HCT116 (cell line): ENCODE measurements at regions not wholly inside any gene's neighbourhood (a gene's known extent, or its start where the extent isn't known, plus 50 kb on each side); places are given as distances from the start of the nearest gene placed in this dataset.

ENCODE experiments used
- ATAC-seq: fragments of 200-7000 bp; cut with Tn5 transposase; 2 replicates; pipeline ENCODE4 v1.9.1; 2020; ENCODE audit warnings: mild to moderate bottlenecking, moderate library complexity
- BruUV-seq: library from RNA; stranded (reverse); fragments of 400-500 nt; replicated peaks from 2 replicates; lab custom pipeline; 2021; lab: Mats Ljungman, UMichigan
- CTCF ChIA-PET: fragments of 300-600 bp; sonication (Branson Sonifier 250); formaldehyde crosslinking; loops from one replicate; lab custom pipeline; 2021; ENCODE audit warnings: antibody characterized with exemption; lab: Charles Lee
- POLR2A ChIA-PET: fragments of 300-600, 350-600 bp; sonication (Branson Sonifier 250); formaldehyde crosslinking; loops from one replicate; lab custom pipeline; 2021; ENCODE audit warnings: antibody characterized with exemption; lab: Charles Lee
- RAD21 ChIA-PET, 2 experiments: fragments of 300-600 bp; sonication (Branson Sonifier 250); formaldehyde crosslinking; loops; one replicate each; lab custom pipeline; 2023; ENCODE audit warnings: low total read pairs in 2 of 2; ENCODE audit not compliant: uncharacterized antibody in 2 of 2, unreplicated experiment in 2 of 2, low non-redundant PET in 1 of 2; lab: Charles Lee
- DNase-seq: peaks from one replicate; pipeline ENCODE4 v3.0.0-alpha.2; 2010; ENCODE audit warnings: low read depth, low spot score
- H2AFZ ChIP-seq: fragments of 200-600 bp; shearing (Covaris generic), sonication (generic); 2 replicates; pipeline ENCODE4 v1.6.1; 2017; ENCODE audit warnings: low read depth, mixed run types, mixed read lengths, antibody characterized with exemption, low read length; ENCODE audit not compliant: poor library complexity, severe bottlenecking
- H3K27ac ChIP-seq: 2 replicates; pipeline ENCODE4 v1.5.1; 2012; ENCODE audit warnings: low read depth, low read length
- H3K27me3 ChIP-seq: fragments of 200-600 bp; sonication (generic); 2 replicates; pipeline ENCODE4 v1.6.1; 2016; ENCODE audit warnings: mixed run types, low read length, mixed read lengths; ENCODE audit not compliant: insufficient read depth
- H3K36me3 ChIP-seq, 2 experiments: fragments of 200-500 bp in 1 of 2; fragments of 200-600 bp in 1 of 2; sonication (Bioruptor generic) in 1 of 2; sonication (generic) in 1 of 2; 2 replicates each; pipeline versions ENCODE4 v1.5.1 to v1.6.1; 2014 to 2016; ENCODE audit warnings: low read length in 2 of 2, inconsistent platforms in 1 of 2, mixed read lengths in 1 of 2, mixed run types in 1 of 2; ENCODE audit not compliant: insufficient read depth in 2 of 2, control insufficient read depth in 1 of 2
- H3K4me1 ChIP-seq, 2 experiments: fragments of 200-600 bp in 1 of 2; sonication (generic) in 1 of 2; 2 replicates each; pipeline versions ENCODE4 v1.5.1 to v1.6.1; 2012 to 2017; ENCODE audit warnings: low read length in 2 of 2, inconsistent platforms in 1 of 2, mild to moderate bottlenecking in 1 of 2, mixed read lengths in 1 of 2, mixed run types in 1 of 2, moderate library complexity in 1 of 2; ENCODE audit not compliant: insufficient read depth in 2 of 2, control insufficient read depth in 1 of 2
- H3K4me2 ChIP-seq: fragments of 200-600 bp; sonication (generic); 2 replicates; pipeline ENCODE4 v1.6.1; 2017; ENCODE audit warnings: mixed run types, low read length, mixed read lengths
- H3K4me3 ChIP-seq, 2 experiments: fragments of 200-600 bp in 1 of 2; sonication (generic) in 1 of 2; replicated peaks in 1 of 2; 2 replicates each; pipeline ENCODE4 v1.5.1; 2011 to 2016; ENCODE audit warnings: low read length in 2 of 2, control low read depth in 1 of 2, low read depth in 1 of 2, mild to moderate bottlenecking in 1 of 2, mixed read lengths in 1 of 2, mixed run types in 1 of 2
- H3K79me2 ChIP-seq: fragments of 200-600 bp; sonication (generic); 2 replicates; pipeline ENCODE4 v1.6.1; 2017; ENCODE audit warnings: mild to moderate bottlenecking, mixed run types, low read length, moderate library complexity, mixed read lengths; ENCODE audit not compliant: insufficient read depth
- H3K9ac ChIP-seq: fragments of 200-600 bp; sonication (generic); 2 replicates; pipeline ENCODE4 v1.6.1; 2016; ENCODE audit warnings: low read length, mixed read lengths
- H3K9me2 ChIP-seq: fragments of 200-600 bp; sonication (generic), shearing (Covaris generic); 2 replicates; pipeline ENCODE4 v1.6.1; 2017; ENCODE audit warnings: mixed run types, mild to moderate bottlenecking, moderate library complexity; ENCODE audit not compliant: insufficient read depth
- H3K9me3 ChIP-seq, 2 experiments: fragments of 200-500 bp in 1 of 2; fragments of 200-600 bp in 1 of 2; sonication (Bioruptor generic) in 1 of 2; sonication (generic) in 1 of 2; 2 replicates each; pipeline ENCODE4 v1.6.1; 2014 to 2017; ENCODE audit warnings: low read length in 2 of 2, mixed read lengths in 2 of 2, inconsistent platforms in 1 of 2, low read depth in 1 of 2, mild to moderate bottlenecking in 1 of 2, mixed run types in 1 of 2, moderate library complexity in 1 of 2; ENCODE audit not compliant: control insufficient read depth in 1 of 2, insufficient read depth in 1 of 2
- H4K20me1 ChIP-seq: fragments of 200-600 bp; sonication (generic), shearing (Covaris generic); 2 replicates; pipeline ENCODE4 v1.6.1; 2017; ENCODE audit warnings: mixed run types, mild to moderate bottlenecking, moderate library complexity; ENCODE audit not compliant: insufficient read depth
- CBX3 ChIP-seq: IDR thresholded peaks from 2 replicates; pipeline ENCODE4 v1.6.1; 2012; ENCODE audit warnings: low read depth
- CEBPB ChIP-seq: IDR thresholded peaks from 2 replicates; pipeline ENCODE4 v1.6.1; 2012; ENCODE audit warnings: low read depth
- EGR1 ChIP-seq: IDR thresholded peaks from 2 replicates; pipeline ENCODE4 v1.6.1; 2012; ENCODE audit warnings: low read depth
- ELF1 ChIP-seq: IDR thresholded peaks from 2 replicates; pipeline ENCODE4 v1.6.1; 2012; ENCODE audit warnings: low read depth, borderline replicate concordance
- EZH2phosphoT487 ChIP-seq: fragments of 200-600 bp; IDR thresholded peaks from 2 replicates; pipeline ENCODE4 v1.6.1; 2018; ENCODE audit warnings: antibody characterized with exemption, borderline replicate concordance
- POLR2AphosphoS5 ChIP-seq: IDR thresholded peaks from 2 replicates; pipeline ENCODE4 v1.6.1; 2011; ENCODE audit warnings: mild to moderate bottlenecking, low read depth, low read length, moderate library complexity
- RAD21 ChIP-seq: IDR thresholded peaks from 2 replicates; pipeline ENCODE4 v1.6.1; 2012; ENCODE audit warnings: low read depth, mild to moderate bottlenecking
- SP1 ChIP-seq: IDR thresholded peaks from 2 replicates; pipeline ENCODE4 v1.6.1; 2012; ENCODE audit warnings: low read depth
- SRF ChIP-seq: IDR thresholded peaks from 2 replicates; pipeline ENCODE4 v1.6.1; 2012; ENCODE audit warnings: low read depth
- TCF7L2 ChIP-seq: IDR thresholded peaks from 2 replicates; pipeline ENCODE4 v1.7.0; 2011; ENCODE audit warnings: borderline replicate concordance, inconsistent platforms; ENCODE audit not compliant: insufficient read depth, insufficient read length; ENCODE audit errors: extremely low read depth
- ZBTB33 ChIP-seq: IDR thresholded peaks from 2 replicates; pipeline ENCODE4 v1.6.1; 2011; ENCODE audit warnings: mild to moderate bottlenecking, low read length, moderate library complexity; ENCODE audit not compliant: insufficient replicate concordance; ENCODE audit errors: extremely low read depth
- ZFX ChIP-seq: fragments of 450-650 bp; IDR thresholded peaks from 2 replicates; pipeline ENCODE4 v1.6.1; 2017
- ZNF274 ChIP-seq: fragments of 200-500 bp; sonication (Bioruptor generic); IDR thresholded peaks from 2 replicates; pipeline ENCODE4 v1.6.1; 2014; ENCODE audit warnings: mild to moderate bottlenecking, low read depth, low read length, inconsistent platforms
- intact Hi-C: fragments of 100-400 bp; cut with micrococcal nuclease; formaldehyde crosslinking; loops from 2 replicates; pipeline ENCODE4 v1.10.0; 2022
- TF ChIP-seq, protein P1 (sequence below): IDR thresholded peaks from 2 replicates; pipeline ENCODE4 v1.6.1; 2012

- RAD21 ChIA-PET: no interaction called here
- Histone ChIP-seq H3K27me3 (no peaks in the 10 kb centered on the region), H3K79me2 (no peaks in the 10 kb centered on the region), H3K4me1 (no peaks in the 10 kb centered on the region), H3K9me3 (no peaks in the 10 kb centered on the region; a peak in 1 of 4 replicates), H2AFZ (no peak overlapping the region), H3K36me3 (no peaks in the 10 kb centered on the region), H3K4me3 (no peak overlapping the region), H3K4me2 (no peak overlapping the region)
- intact Hi-C loops: no loop called here
- CTCF ChIA-PET: no interaction called here
- DNase-seq: no peak
- no peak for TF ChIP-seq SP1
- TF ChIP-seq ZBTB33: no peak
- no peak for TF ChIP-seq EGR1
- no peak for TF ChIP-seq ELF1
- TF ChIP-seq CEBPB: no peak
- no peak for TF ChIP-seq ZFX
- TF ChIP-seq EZH2phosphoT487: no peak
- TF ChIP-seq ZNF274: no peak
- TF ChIP-seq RAD21: no peak
- TF ChIP-seq CBX3: no peak
- TF ChIP-seq, protein P1, sequence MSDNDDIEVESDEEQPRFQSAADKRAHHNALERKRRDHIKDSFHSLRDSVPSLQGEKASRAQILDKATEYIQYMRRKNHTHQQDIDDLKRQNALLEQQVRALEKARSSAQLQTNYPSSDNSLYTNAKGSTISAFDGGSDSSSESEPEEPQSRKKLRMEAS: no peak
- TF ChIP-seq TCF7L2: no peak
- TF ChIP-seq POLR2AphosphoS5: no peak
- TF ChIP-seq SRF: no peak
- TF ChIP-seq, all 23 proteins: peak for 0
- Histone ChIP-seq H3K9ac (no peak overlapping the region), H4K20me1 (no peaks in the 10 kb centered on the region), H3K9me2 (no peaks in the 10 kb centered on the region), H3K27ac (no peak overlapping the region)
- BruUV-seq: no TSS peak
- ATAC-seq: no peak
- POLR2A ChIA-PET: no interaction called here
These were observed 148.0 kb upstream of the FNDC3A start for GRCh38 chr13:48827709-48828108.
